ENCODE measurements at regions not wholly inside any gene's neighbourhood (a gene's known extent, or its start where the extent isn't known, plus 50 kb on each side); places are given as distances from the start of the nearest gene placed in this dataset.

GRCh38 chr9:71589612-71590011 is 178.7 kb downstream of the CEMIP2 start:
- DNase-seq (ENCODE audit: low spot score): no peak

GRCh38 chr9:71587576-71588362 is 180.5 kb downstream of the CEMIP2 start:
- DNase-seq (ENCODE audit: low spot score): no peak

GRCh38 chr9:71583792-71584191 is 184.5 kb downstream of the CEMIP2 start:
- DNase-seq (ENCODE audit: low spot score): no peak

GRCh38 chr9:71582347-71582746 is 186.0 kb downstream of the CEMIP2 start:
- DNase-seq (ENCODE audit: low spot score): no peak

- no peak for DNase-seq (ENCODE audit: low spot score)
Observed at GRCh38 chr9:71581101-71581500, 187.2 kb downstream of the CEMIP2 start.

GRCh38 chr9:71571186-71571585 is 197.1 kb downstream of the CEMIP2 start:
- no peak for DNase-seq (ENCODE audit: low spot score)

- DNase-seq (ENCODE audit: low spot score): no peak
Observed at GRCh38 chr9:71567890-71568289, 200.4 kb downstream of the CEMIP2 start.

GRCh38 chr9:71562140-71562539 is 206.2 kb downstream of the CEMIP2 start:
- DNase-seq (ENCODE audit: low spot score): no peak

GRCh38 chr9:71557310-71557709 is 211.0 kb downstream of the CEMIP2 start:
- no peak for DNase-seq (ENCODE audit: low spot score)

- no peak for DNase-seq (ENCODE audit: low spot score)
Observed at GRCh38 chr9:71552480-71552879, 215.8 kb downstream of the CEMIP2 start.

GRCh38 chr9:71549023-71549422 is 219.3 kb downstream of the CEMIP2 start:
- no peak for DNase-seq (ENCODE audit: low spot score)

GRCh38 chr9:71544464-71544863 is 223.8 kb downstream of the CEMIP2 start:
- DNase-seq (ENCODE audit: low spot score): no peak

- DNase-seq (ENCODE audit: low spot score): no peak
Observed at GRCh38 chr9:71541436-71541835, 226.9 kb downstream of the CEMIP2 start.

- no peak for DNase-seq (ENCODE audit: low spot score)
Observed at GRCh38 chr9:71524996-71525580, 243.2 kb downstream of the CEMIP2 start.

GRCh38 chr9:71524516-71524915 is 243.8 kb downstream of the CEMIP2 start:
- no peak for DNase-seq (ENCODE audit: low spot score)

- DNase-seq (ENCODE audit: low spot score): no peak
Observed at GRCh38 chr9:71521132-71521531, 247.2 kb downstream of the CEMIP2 start.

- no peak for DNase-seq (ENCODE audit: low spot score)
Observed at GRCh38 chr9:71519098-71519696, 249.1 kb downstream of the CEMIP2 start.

GRCh38 chr9:71518045-71518827 is 250.1 kb downstream of the CEMIP2 start:
- no peak for DNase-seq (ENCODE audit: low spot score)

- no peak for DNase-seq (ENCODE audit: low spot score)
Observed at GRCh38 chr9:71515626-71516025, 252.7 kb downstream of the CEMIP2 start.

GRCh38 chr9:71515107-71515506 is 253.2 kb downstream of the CEMIP2 start:
- no peak for DNase-seq (ENCODE audit: low spot score)

GRCh38 chr9:71514344-71514975 is 253.9 kb downstream of the CEMIP2 start:
- no peak for DNase-seq (ENCODE audit: low spot score)

- DNase-seq (ENCODE audit: low spot score): no peak
Observed at GRCh38 chr9:71509054-71509453, 259.3 kb downstream of the CEMIP2 start.

Measured in CD4-positive, alpha-beta T cell treated with Interleukin-6 at 100 ng/mL for 8 hours (primary cell).